ENCODE measurements at regions not wholly inside any gene's neighbourhood (a gene's known extent, or its start where the extent isn't known, plus 50 kb on each side); places are given as distances from the start of the nearest gene placed in this dataset.
"Not testable (repeated sequence)": the region's sequence is repeated elsewhere in the genome, so short reads cannot be mapped to it uniquely, and the experiment has no call there.

- no peaks in the 10 kb centered on the region for H3K79me2 ChIP-seq (ENCODE audit: insufficient read depth, low read length)
- H3F3A ChIP-seq (ENCODE audit: low read depth): no peaks in the 10 kb centered on the region
- H2AFZ ChIP-seq (ENCODE audit: low read length): no peak overlapping the region
- H3K4me3 ChIP-seq (ENCODE audit: low read length, poor library complexity, severe bottlenecking): no peak overlapping the region
- TF ChIP-seq EZH2phosphoT487 (IDR thresholded peaks at IDR 0.05; ENCODE audit: borderline replicate concordance): no peak
- no peak for TF ChIP-seq CTCF (conservative IDR thresholded peaks at IDR 0.05; ENCODE audit: low read length)
- H3K9me2 ChIP-seq (replicated peaks; ENCODE audit: low read depth, low read length): no peaks in the 10 kb centered on the region
- H3K36me3 ChIP-seq (ENCODE audit: insufficient read depth, low read length): no peaks in the 10 kb centered on the region
- no peaks in the 10 kb centered on the region for H3K27me3 ChIP-seq (ENCODE audit: insufficient read depth, low read length, poor library complexity, severe bottlenecking)
- no peaks in the 10 kb centered on the region for H3K4me1 ChIP-seq (ENCODE audit: insufficient read depth, low read length, poor library complexity, severe bottlenecking)
- H3K4me2 ChIP-seq (ENCODE audit: low read depth, low read length, poor library complexity, severe bottlenecking): no peak overlapping the region
- no peak overlapping the region for H3K9ac ChIP-seq (ENCODE audit: low read depth, low read length, poor library complexity, severe bottlenecking)
- H3K9me3 ChIP-seq (ENCODE audit: insufficient read depth, low read depth, low read length): no peaks in the 10 kb centered on the region
- H4K20me1 ChIP-seq (ENCODE audit: insufficient read depth, low read length, poor library complexity, severe bottlenecking): no peaks in the 10 kb centered on the region
These were observed 318.0 kb downstream of the PTPRU start for GRCh38 chr1:29554208-29554778.

- no peak for TF ChIP-seq CTCF (conservative IDR thresholded peaks at IDR 0.05; ENCODE audit: low read length)
- TF ChIP-seq EZH2phosphoT487 (IDR thresholded peaks at IDR 0.05; ENCODE audit: borderline replicate concordance): no peak
- Histone ChIP-seq H3K36me3 (ENCODE audit: insufficient read depth, low read length) (no peaks in the 10 kb centered on the region), H3K27me3 (ENCODE audit: insufficient read depth, low read length, poor library complexity, severe bottlenecking) (no peaks in the 10 kb centered on the region), H3F3A (ENCODE audit: low read depth) (no peaks in the 10 kb centered on the region), H4K20me1 (ENCODE audit: insufficient read depth, low read length, poor library complexity, severe bottlenecking) (no peaks in the 10 kb centered on the region), H3K4me1 (ENCODE audit: insufficient read depth, low read length, poor library complexity, severe bottlenecking) (no peaks in the 10 kb centered on the region), H3K9me3 (ENCODE audit: insufficient read depth, low read depth, low read length) (no peaks in the 10 kb centered on the region), H3K9ac (ENCODE audit: low read depth, low read length, poor library complexity, severe bottlenecking) (no peak overlapping the region), H2AFZ (ENCODE audit: low read length) (no peak overlapping the region), H3K9me2 (replicated peaks; ENCODE audit: low read depth, low read length) (no peaks in the 10 kb centered on the region), H3K4me3 (ENCODE audit: low read length, poor library complexity, severe bottlenecking) (no peak overlapping the region), H3K79me2 (ENCODE audit: insufficient read depth, low read length) (no peaks in the 10 kb centered on the region), H3K4me2 (ENCODE audit: low read depth, low read length, poor library complexity, severe bottlenecking) (no peak overlapping the region)
These were observed 315.0 kb downstream of the PTPRU start for GRCh38 chr1:29551123-29551936.

- Histone ChIP-seq H3K4me1 (ENCODE audit: insufficient read depth, low read length, poor library complexity, severe bottlenecking) (no peaks in the 10 kb centered on the region), H3K79me2 (ENCODE audit: insufficient read depth, low read length) (no peaks in the 10 kb centered on the region), H3K4me3 (ENCODE audit: low read length, poor library complexity, severe bottlenecking) (no peak overlapping the region), H3K9me2 (replicated peaks; ENCODE audit: low read depth, low read length) (no peaks in the 10 kb centered on the region), H3K9ac (ENCODE audit: low read depth, low read length, poor library complexity, severe bottlenecking) (no peak overlapping the region), H3F3A (ENCODE audit: low read depth) (no peaks in the 10 kb centered on the region), H3K9me3 (ENCODE audit: insufficient read depth, low read depth, low read length) (no peaks in the 10 kb centered on the region), H3K4me2 (ENCODE audit: low read depth, low read length, poor library complexity, severe bottlenecking) (no peak overlapping the region), H2AFZ (ENCODE audit: low read length) (no peak overlapping the region), H3K36me3 (ENCODE audit: insufficient read depth, low read length) (no peaks in the 10 kb centered on the region), H3K27me3 (ENCODE audit: insufficient read depth, low read length, poor library complexity, severe bottlenecking) (no peaks in the 10 kb centered on the region), H4K20me1 (ENCODE audit: insufficient read depth, low read length, poor library complexity, severe bottlenecking) (no peaks in the 10 kb centered on the region)
- no peak for TF ChIP-seq EZH2phosphoT487 (IDR thresholded peaks at IDR 0.05; ENCODE audit: borderline replicate concordance)
- no peak for TF ChIP-seq CTCF (conservative IDR thresholded peaks at IDR 0.05; ENCODE audit: low read length)
These were observed 314.0 kb downstream of the PTPRU start for GRCh38 chr1:29550119-29550841.

GRCh38 chr1:29549728-29550118 is 313.4 kb downstream of the PTPRU start:
- H3K36me3 ChIP-seq (ENCODE audit: insufficient read depth, low read length); H3K9ac ChIP-seq (ENCODE audit: low read depth, low read length, poor library complexity, severe bottlenecking); H3K4me1 ChIP-seq (ENCODE audit: insufficient read depth, low read length, poor library complexity, severe bottlenecking); H3K9me3 ChIP-seq (ENCODE audit: insufficient read depth, low read depth, low read length); H3K9me2 ChIP-seq (replicated peaks; ENCODE audit: low read depth, low read length); H3K27me3 ChIP-seq (ENCODE audit: insufficient read depth, low read length, poor library complexity, severe bottlenecking); H3K4me3 ChIP-seq (ENCODE audit: low read length, poor library complexity, severe bottlenecking); H3K4me2 ChIP-seq (ENCODE audit: low read depth, low read length, poor library complexity, severe bottlenecking); H2AFZ ChIP-seq (ENCODE audit: low read length); H4K20me1 ChIP-seq (ENCODE audit: insufficient read depth, low read length, poor library complexity, severe bottlenecking); H3F3A ChIP-seq (ENCODE audit: low read depth); H3K79me2 ChIP-seq (ENCODE audit: insufficient read depth, low read length): not testable (repeated sequence)
